Fibroblast of skin of abdomen (primary cell): ENCODE measurements at regions not wholly inside any gene's neighbourhood (a gene's known extent, or its start where the extent isn't known, plus 50 kb on each side); places are given as distances from the start of the nearest gene placed in this dataset.
A peak's percentile ranks its signal among the peaks of the same experiment; 100 is the strongest.

ENCODE experiments used
- DNase-seq: peaks from one replicate; pipeline ENCODE4 v3.0.0-alpha.2; 2013

DNA sequence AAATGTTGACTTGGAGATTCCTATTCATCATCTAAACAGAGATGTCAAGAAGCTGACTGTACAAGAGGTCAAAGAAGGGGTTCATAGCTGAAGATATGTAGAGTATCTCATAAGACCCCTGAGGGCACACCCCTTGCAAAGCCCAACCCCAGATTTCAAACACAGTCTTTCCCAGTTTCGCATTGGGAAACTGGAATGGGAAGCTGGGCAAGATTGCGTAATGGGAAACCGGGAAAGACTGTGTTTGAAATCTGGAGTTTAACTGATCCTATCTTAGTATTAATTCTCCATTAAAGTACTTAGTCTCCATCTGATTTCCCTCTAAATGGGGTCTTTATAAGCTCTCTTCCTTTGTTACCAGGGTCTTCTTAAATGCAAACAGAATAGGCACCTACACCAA, 99.5 kb downstream of the FAM76B start:
- no peak for DNase-seq

- DNase-seq = no peak
Observed at GRCh38 chr11:95688501-95689222, 100.9 kb downstream of the FAM76B start.

DNA sequence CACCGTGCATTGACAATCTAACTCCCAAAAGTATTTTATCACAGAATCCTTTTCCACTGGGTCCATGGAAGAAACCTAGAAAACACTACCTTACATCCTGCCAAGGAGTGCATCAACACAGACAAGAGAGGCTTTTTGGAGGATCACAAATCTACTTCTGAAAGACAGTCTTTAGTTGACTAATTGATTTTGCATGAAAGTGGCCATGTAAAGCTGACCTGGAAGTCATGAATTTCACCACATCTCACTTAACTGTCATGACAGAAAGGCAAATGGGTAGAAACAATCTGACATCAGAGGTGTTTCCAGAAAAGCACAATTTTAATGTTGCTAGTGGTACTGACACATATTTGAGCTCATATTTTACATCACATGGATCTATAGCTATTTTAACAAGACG, 101.6 kb downstream of the FAM76B start:
- no peak for DNase-seq

DNA sequence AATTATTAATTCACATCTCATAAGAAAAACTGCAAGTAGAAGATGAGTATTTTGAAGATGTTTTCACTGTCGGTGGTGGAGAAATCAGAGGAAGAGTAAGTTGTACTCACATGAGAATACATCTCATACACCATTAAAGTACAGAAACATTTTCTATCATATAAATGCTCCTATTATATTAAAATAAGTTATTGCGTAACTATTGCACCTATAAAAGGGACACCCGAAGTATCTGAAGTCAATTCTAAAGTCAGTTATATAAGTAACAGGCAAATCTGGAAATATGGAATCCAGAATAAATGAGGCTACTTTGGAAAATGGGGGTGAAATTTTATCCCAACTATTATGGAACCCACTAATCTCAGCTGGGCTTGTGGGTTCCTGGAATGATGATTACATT, 103.3 kb downstream of the FAM76B start:
- DNase-seq = no peak

- no peak for DNase-seq
Observed at GRCh38 chr11:95684701-95685100, 104.9 kb downstream of the FAM76B start.

- DNase-seq = no peak
Observed at GRCh38 chr11:95684170-95684569, 105.4 kb downstream of the FAM76B start.

DNA sequence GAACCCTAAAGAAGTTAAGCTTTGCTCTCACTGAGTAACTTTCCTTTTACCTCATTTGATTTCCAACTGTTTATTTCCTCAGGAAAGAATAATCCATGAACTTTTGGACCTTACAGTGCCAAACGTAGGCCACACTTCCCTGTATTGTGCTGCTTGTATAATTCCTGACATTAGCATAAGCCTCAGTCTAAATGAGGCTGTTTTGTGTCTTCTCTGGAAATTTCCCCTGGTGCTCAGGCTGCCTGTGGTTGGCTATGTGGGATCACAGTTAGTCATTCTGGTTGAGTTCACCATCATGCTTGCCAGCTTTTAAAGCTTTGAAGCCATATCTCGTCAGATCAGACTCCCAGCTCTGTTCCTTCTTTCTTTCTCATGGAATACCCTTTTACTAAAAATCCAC, 107.0 kb downstream of the FAM76B start:
- peak; percentile 42 for DNase-seq

- DNase-seq = peak; percentile 89
Observed at GRCh38 chr11:95680169-95680929, 109.2 kb downstream of the FAM76B start.

DNA sequence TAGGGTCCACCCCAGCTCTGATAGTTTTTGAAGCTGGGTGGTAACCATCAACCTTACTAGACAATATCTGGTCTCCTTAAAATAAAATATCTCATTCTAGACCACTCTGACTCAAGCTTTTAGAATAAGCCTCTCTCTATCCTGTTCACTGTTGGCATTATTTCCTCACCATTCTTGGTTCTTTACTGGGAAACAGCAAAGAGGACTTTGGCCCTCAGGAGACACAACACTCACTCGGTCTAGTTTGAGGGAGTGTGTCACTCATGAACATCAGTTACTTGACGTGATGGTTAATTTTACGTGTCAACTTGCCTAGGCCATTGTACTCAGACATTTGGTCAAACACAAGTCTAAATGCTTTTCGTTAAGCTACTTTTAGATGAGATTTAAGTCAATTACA, 110.6 kb downstream of the FAM76B start:
- DNase-seq = no peak

DNA sequence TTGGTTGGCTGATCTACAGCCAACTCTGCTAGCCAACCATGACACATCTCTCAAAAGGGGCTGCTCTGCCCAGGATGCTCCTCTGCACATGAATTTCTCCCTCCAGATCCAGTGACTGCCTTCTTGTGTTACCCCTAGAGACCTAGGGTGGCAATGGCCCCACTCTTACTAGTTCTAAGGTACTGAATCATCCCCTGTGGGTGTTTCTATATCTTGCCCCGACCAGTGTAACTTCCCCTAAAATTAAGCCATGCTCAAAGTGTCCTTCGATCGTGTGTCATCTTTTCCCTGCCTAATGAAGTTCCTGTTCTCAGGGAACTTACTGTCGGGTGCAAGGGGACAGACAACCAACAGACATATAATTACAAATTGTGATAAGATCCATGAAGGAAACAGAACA, 113.3 kb downstream of the FAM76B start:
- no peak for DNase-seq

- no peak for DNase-seq
Observed at GRCh38 chr11:95675585-95675984, 114.0 kb downstream of the FAM76B start.

DNA sequence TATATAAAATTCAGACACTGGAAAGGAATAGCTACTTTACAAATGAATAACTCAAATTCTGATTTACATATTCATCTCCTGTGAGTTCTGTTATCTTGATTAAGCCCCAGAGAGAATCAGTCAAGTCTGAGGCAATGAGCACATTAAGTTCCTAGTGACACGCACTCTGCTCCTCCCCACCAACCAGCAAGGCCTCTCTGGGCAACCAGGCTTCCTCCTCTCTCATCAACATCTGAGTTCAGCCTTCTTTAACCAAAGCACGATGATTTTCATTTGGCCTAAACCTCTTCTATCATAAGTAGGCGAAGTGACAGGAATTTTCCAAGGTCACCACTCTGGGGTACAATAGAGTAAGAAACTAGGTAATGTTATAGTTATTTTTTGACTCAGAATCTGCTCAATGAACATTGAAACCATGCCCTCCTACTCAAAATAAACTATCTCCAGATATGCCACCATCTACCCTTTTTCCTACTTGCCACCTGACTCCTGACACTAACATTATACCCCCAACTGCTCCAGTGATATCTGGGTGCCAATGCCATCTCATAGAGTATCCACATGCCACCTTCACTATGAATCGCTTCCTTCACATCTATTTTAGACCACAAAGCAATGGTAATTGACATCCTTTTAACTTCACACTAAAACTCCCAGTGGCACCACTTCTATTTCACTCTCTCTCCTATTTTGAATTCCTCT, 114.8 kb downstream of the FAM76B start:
- no peak for DNase-seq

- DNase-seq = peak; percentile 78
Observed at GRCh38 chr11:95671768-95672167, 117.8 kb downstream of the FAM76B start.

DNA sequence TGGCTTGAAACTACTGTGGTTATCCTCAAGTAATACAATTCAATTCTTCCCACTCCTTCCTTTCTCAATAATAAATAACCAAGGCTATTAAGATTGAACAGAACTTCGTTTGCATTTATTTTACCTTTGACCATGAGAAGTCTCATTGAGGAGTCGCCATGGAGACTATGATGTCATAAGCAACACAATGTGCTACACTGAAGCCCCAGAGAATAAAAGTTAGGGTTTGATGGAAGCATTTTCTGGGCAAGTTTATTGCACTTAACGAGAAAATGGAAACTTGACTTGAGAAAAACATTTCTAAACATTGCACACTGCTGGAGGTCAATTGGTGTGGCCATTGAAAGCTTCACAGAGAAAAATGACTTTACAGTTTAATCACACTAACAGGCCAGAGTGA, 121.5 kb downstream of the FAM76B start:
- DNase-seq = no peak

DNA sequence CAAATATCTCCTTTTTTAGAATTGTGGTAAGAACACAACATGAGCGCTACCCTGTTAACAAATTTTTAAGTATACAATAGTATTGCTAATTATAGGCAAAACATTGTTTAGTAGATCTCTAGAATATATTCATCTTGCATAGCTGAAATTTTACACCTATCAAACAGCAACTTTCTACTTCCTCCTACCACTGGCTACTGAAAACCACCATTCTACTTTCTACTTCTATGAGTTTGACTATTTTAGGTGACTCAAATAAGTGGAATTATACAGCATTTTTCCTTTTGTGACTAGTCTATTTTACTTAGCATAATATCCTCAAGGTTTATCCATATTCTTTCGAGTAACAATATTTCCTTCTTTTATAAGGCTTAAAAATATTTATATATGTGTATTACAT, 128.4 kb downstream of the FAM76B start:
- no peak for DNase-seq

DNA sequence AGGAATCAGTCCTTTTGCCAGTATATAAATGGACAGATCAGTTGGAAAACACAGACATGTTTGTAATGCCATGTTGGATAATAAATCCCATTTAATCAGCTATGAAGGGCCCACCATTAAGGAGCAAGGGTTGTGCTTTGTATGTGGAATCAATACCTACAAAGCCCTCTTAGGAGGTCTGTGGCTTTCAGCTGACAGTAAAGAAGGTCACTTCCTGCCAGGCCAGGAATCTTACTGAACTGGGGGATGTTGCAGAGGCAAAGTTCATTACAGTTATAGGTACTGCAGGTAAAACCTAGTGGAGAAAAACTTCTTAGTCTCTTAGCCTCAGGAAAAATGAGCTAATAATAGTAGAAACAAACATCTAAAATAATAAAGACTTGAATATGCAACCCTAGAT, 129.5 kb downstream of the FAM76B start:
- DNase-seq = no peak

- peak; percentile 80 for DNase-seq
Observed at GRCh38 chr11:95659088-95659487, 130.5 kb downstream of the FAM76B start.

- no peak for DNase-seq
Observed at GRCh38 chr11:95655536-95655935, 134.0 kb downstream of the FAM76B start.

- DNase-seq = no peak
Observed at GRCh38 chr11:95653680-95654079, 135.9 kb downstream of the FAM76B start.

GRCh38 chr11:95653099-95653498, 136.5 kb downstream of the FAM76B start:
- no peak for DNase-seq

- peak; percentile 35 for DNase-seq
Observed at GRCh38 chr11:95652002-95652472, 137.5 kb downstream of the FAM76B start.

DNA sequence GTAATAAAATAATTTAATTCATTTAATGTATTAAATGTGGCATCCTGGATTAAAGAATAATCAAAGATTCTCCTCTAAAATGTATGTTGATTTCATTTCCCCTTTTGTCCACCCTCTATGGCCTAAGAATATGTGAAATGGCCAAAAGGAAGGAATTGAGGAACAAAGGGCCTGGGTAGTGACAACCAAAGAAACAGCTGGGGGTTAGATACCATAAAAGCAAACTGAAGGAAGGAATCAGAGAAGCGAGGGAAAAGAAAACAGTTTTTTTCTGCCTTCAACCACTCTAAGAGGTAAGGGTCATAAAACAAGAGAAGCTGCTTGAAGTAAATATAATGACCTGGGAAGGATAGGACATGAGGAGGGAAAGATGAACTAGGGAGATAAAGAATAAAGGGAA, 139.3 kb downstream of the FAM76B start:
- no peak for DNase-seq

- no peak for DNase-seq
Observed at GRCh38 chr11:95647871-95648270, 141.7 kb downstream of the FAM76B start.

DNA sequence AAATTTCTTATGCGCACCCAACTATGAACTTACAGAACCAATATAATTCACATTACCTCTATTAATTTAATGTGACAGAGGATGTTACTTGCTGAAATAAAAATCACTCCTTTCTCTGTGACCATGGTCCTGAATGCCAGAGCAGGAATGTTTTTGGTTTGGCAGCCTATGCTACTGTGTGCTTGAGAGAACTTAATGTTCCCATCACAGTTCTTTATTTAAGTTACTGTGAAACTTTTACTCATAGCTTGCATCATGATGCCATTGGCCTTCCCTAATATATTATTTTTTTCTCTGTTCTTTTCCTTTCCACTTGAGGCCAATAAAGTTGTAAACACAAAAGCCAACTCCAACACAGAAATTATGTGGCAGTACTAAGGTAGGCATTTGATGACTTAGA, 142.2 kb downstream of the FAM76B start:
- DNase-seq = peak; percentile 14
